ENCODE measurements at regions not wholly inside any gene's neighbourhood (a gene's known extent, or its start where the extent isn't known, plus 50 kb on each side); places are given as distances from the start of the nearest gene placed in this dataset.
"Not testable (repeated sequence)": the region's sequence is repeated elsewhere in the genome, so short reads cannot be mapped to it uniquely, and the experiment has no call there.

- no peak for DNase-seq
Observed at GRCh38 chr7:96558530-96558929, 151.1 kb downstream of the SEM1 start.

GRCh38 chr7:96558093-96558492 lies 151.6 kb downstream of the SEM1 start:
- no peak for DNase-seq

GRCh38 chr7:96557598-96557997 lies 152.0 kb downstream of the SEM1 start:
- not testable (repeated sequence) for DNase-seq

GRCh38 chr7:96548664-96549063 lies 161.0 kb downstream of the SEM1 start:
- no peak for DNase-seq

- no peak for DNase-seq
Observed at GRCh38 chr7:96547371-96547811, 162.3 kb downstream of the SEM1 start.

- no peak for DNase-seq
Observed at GRCh38 chr7:96546426-96546825, 163.2 kb downstream of the SEM1 start.

- DNase-seq: no peak
Observed at GRCh38 chr7:96539471-96539870, 170.2 kb downstream of the SEM1 start.

GRCh38 chr7:96538632-96539031 lies 171.0 kb downstream of the SEM1 start:
- no peak for DNase-seq

- DNase-seq: no peak
Observed at GRCh38 chr7:96534221-96534620, 175.4 kb downstream of the SEM1 start.

- no peak for DNase-seq
Observed at GRCh38 chr7:96532428-96532935, 177.2 kb downstream of the SEM1 start.

GRCh38 chr7:96531331-96531730 lies 178.3 kb downstream of the SEM1 start:
- DNase-seq: no peak

- no peak for DNase-seq
Observed at GRCh38 chr7:96530786-96531185, 178.9 kb downstream of the SEM1 start.

- DNase-seq: no peak
Observed at GRCh38 chr7:96527133-96527827, 182.4 kb downstream of the SEM1 start.

- no peak for DNase-seq
Observed at GRCh38 chr7:96526496-96526895, 183.2 kb downstream of the SEM1 start.

GRCh38 chr7:96521068-96521894 lies 188.4 kb downstream of the SEM1 start:
- DNase-seq: no peak

- DNase-seq: no peak
Observed at GRCh38 chr7:96508371-96508770, 186.5 kb upstream of the SLC25A13 start.

GRCh38 chr7:96503597-96503996 lies 181.7 kb upstream of the SLC25A13 start:
- DNase-seq: no peak

- DNase-seq: no peak
Observed at GRCh38 chr7:96501318-96501717, 179.4 kb upstream of the SLC25A13 start.

- no peak for DNase-seq
Observed at GRCh38 chr7:96499532-96499931, 177.6 kb upstream of the SLC25A13 start.

GRCh38 chr7:96497567-96497966 lies 175.7 kb upstream of the SLC25A13 start:
- no peak for DNase-seq

- DNase-seq: no peak
Observed at GRCh38 chr7:96495751-96496216, 173.9 kb upstream of the SLC25A13 start.

GRCh38 chr7:96486681-96487080 lies 164.8 kb upstream of the SLC25A13 start:
- DNase-seq: no peak

GRCh38 chr7:96484845-96485244 lies 162.9 kb upstream of the SLC25A13 start:
- no peak for DNase-seq

GRCh38 chr7:96484091-96484490 lies 162.2 kb upstream of the SLC25A13 start:
- DNase-seq: no peak
